Neural crest cell (in vitro differentiated cells): ENCODE measurements at regions not wholly inside any gene's neighbourhood (a gene's known extent, or its start where the extent isn't known, plus 50 kb on each side); places are given as distances from the start of the nearest gene placed in this dataset.

Experiments used
- DNase-seq: peaks from one replicate; pipeline ENCODE4 v3.0.0; 2021; ENCODE audit warnings: low read depth, mixed read lengths, low spot score
- H3K27ac Mint-ChIP-seq: one replicate; pipeline ENCODE4 v1.8.0; 2021; ENCODE audit warnings: mild to moderate bottlenecking, mixed read lengths; ENCODE audit not compliant: unreplicated experiment
- H3K27me3 Mint-ChIP-seq: 2 replicates; pipeline ENCODE4 v1.8.0; 2021; ENCODE audit warnings: low read depth, mild to moderate bottlenecking, mixed read lengths
- H3K36me3 Mint-ChIP-seq: 2 replicates; pipeline ENCODE4 v1.8.0; 2021; ENCODE audit warnings: low read depth, mild to moderate bottlenecking, mixed read lengths
- H3K4me1 Mint-ChIP-seq: 2 replicates; pipeline ENCODE4 v1.8.0; 2021; ENCODE audit warnings: mixed read lengths
- H3K4me3 Mint-ChIP-seq: one replicate; pipeline ENCODE4 v1.8.0; 2021; ENCODE audit warnings: mild to moderate bottlenecking, mixed read lengths
- H3K9me3 Mint-ChIP-seq: 2 replicates; pipeline ENCODE4 v1.8.0; 2021; ENCODE audit warnings: mixed read lengths
- TF ChIP-seq, protein P1 (sequence below): fragments of 200-600 bp; sonication (generic); conservative IDR thresholded peaks from 2 replicates; pipeline ENCODE4 v1.5.0; 2021; ENCODE audit warnings: antibody characterized with exemption, mild to moderate bottlenecking

- Mint-ChIP-seq H3K4me1 (no peaks in the 10 kb centered on the region), H3K27ac (no peak overlapping the region), H3K4me3 (no peak overlapping the region), H3K36me3 (no peaks in the 10 kb centered on the region), H3K9me3 (no peaks in the 10 kb centered on the region), H3K27me3 (no peaks in the 10 kb centered on the region)
- TF ChIP-seq, protein P1, sequence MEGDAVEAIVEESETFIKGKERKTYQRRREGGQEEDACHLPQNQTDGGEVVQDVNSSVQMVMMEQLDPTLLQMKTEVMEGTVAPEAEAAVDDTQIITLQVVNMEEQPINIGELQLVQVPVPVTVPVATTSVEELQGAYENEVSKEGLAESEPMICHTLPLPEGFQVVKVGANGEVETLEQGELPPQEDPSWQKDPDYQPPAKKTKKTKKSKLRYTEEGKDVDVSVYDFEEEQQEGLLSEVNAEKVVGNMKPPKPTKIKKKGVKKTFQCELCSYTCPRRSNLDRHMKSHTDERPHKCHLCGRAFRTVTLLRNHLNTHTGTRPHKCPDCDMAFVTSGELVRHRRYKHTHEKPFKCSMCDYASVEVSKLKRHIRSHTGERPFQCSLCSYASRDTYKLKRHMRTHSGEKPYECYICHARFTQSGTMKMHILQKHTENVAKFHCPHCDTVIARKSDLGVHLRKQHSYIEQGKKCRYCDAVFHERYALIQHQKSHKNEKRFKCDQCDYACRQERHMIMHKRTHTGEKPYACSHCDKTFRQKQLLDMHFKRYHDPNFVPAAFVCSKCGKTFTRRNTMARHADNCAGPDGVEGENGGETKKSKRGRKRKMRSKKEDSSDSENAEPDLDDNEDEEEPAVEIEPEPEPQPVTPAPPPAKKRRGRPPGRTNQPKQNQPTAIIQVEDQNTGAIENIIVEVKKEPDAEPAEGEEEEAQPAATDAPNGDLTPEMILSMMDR, result no peak
- no peak for DNase-seq
Observed at GRCh38 chr10:2891073-2891769, 176.1 kb upstream of the PFKP start.

GRCh38 chr10:2890093-2890492 is 177.3 kb upstream of the PFKP start:
- Mint-ChIP-seq H3K27me3 (no peaks in the 10 kb centered on the region), H3K27ac (no peak overlapping the region), H3K4me3 (no peak overlapping the region), H3K4me1 (no peaks in the 10 kb centered on the region), H3K9me3 (no peaks in the 10 kb centered on the region), H3K36me3 (no peaks in the 10 kb centered on the region)
- no peak for DNase-seq
- TF ChIP-seq, protein P1, result no peak

DNA sequence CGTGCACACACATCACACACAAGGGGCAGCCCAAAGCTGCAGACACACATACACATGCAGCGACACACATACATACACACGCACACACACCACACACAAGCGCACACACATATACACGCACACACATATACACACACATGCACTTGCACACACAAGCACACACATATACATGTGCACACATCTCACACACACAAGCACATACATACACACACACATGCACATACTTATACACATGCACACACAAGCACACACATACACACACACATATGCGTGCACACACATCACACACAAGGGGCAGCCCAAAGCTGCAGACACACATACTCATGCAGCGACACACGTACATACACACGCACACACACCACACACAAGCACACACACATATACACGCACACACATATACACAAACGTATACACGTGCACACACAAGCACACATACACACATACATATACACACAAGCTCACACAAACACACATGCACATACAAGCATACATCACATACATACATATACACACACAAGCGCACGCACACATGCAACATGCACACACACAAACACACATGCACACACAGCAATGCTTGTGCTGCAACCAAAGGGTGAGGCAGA is 178.8 kb upstream of the PFKP start:
- TF ChIP-seq, protein P1, result no peak
- H3K36me3 Mint-ChIP-seq, result no peaks in the 10 kb centered on the region

DNA sequence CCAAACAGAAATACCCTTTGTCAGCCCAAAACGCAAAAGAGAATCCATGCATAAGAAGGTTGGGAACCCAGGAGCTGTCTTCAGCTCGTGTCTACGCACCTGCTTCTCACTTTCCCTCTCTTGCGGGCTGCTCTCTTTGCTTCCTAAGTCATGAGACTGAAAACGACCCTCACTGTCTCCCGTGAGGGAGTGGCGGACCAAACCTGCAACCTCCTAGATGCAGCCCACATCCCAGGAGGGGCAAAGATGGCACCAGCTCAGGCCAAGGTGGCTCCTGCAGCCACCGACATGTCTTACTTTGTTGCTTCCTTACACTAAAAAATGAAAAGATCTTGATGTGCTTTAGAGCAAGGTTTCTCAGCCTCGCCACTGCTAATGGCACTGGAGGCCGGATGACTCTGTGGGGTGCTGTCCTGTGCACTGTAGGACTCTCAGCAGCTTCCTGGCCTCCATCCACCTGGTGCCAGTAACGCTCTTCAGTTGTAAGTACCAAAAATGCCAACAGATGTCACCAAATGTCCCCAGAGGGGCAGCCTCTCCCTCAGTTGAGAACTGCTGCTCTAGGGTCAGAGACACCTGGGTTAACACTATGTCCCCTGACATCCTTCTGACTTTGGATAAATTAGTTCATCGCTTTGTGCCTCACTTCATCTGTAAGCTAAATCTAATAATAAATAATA is 179.8 kb upstream of the PFKP start:
- Mint-ChIP-seq H3K36me3 (no peaks in the 10 kb centered on the region), H3K27me3 (no peaks in the 10 kb centered on the region), H3K4me1 (no peaks in the 10 kb centered on the region), H3K27ac (no peak overlapping the region), H3K4me3 (no peak overlapping the region), H3K9me3 (no peaks in the 10 kb centered on the region)
- TF ChIP-seq, protein P1, result no peak
- DNase-seq, result no peak

More for the DNA sequence above, 178.8 kb upstream of the PFKP start:
- H3K27ac Mint-ChIP-seq, result no peak overlapping the region
- H3K9me3 Mint-ChIP-seq, result no peaks in the 10 kb centered on the region
- no peak overlapping the region for H3K4me3 Mint-ChIP-seq
- no peaks in the 10 kb centered on the region for H3K27me3 Mint-ChIP-seq
- no peak for DNase-seq
- H3K4me1 Mint-ChIP-seq, result no peaks in the 10 kb centered on the region

DNA sequence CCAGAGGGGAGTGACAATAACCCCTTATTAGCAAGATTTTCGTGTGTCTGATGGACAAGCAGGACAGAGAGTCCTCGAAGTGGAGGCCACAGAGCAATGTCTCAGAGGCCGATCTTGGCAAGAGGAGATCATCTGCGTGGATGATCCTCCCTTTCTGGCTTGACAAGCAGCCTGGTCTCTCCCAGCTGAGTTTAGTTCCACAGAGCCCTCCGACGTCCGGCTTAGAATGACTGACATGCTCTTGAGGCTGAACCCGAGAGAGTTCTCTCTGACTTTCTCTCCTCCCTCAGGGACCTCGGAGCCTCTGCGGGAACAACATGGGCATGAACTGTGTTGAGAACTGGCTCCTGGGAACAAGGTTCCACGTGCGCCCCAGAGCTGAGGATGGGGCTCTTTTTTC is 180.7 kb upstream of the PFKP start:
- Mint-ChIP-seq H3K36me3 (no peaks in the 10 kb centered on the region), H3K4me3 (no peak overlapping the region), H3K27me3 (no peaks in the 10 kb centered on the region), H3K27ac (no peak overlapping the region), H3K4me1 (no peaks in the 10 kb centered on the region), H3K9me3 (no peaks in the 10 kb centered on the region)
- TF ChIP-seq, protein P1, result no peak
- DNase-seq, result no peak
